Lower leg skin (tissue), 3 donors: ENCODE measurements at regions not wholly inside any gene's neighbourhood (a gene's known extent, or its start where the extent isn't known, plus 50 kb on each side); places are given as distances from the start of the nearest gene placed in this dataset.

Experiments
- CTCF ChIP-seq, 3 donors: fragments of 450-650 bp; IDR thresholded peaks; one replicate each; pipeline ENCODE4 v1.5.1; 2016; ENCODE audit warnings: antibody characterized with exemption in 3 of 3, mild to moderate bottlenecking in 3 of 3, moderate library complexity in 2 of 3
- POLR2A ChIP-seq, 2 donors: fragments of 450-650 bp; IDR thresholded peaks; one replicate each; pipeline ENCODE4 v1.6.1; 2016 to 2017; ENCODE audit warnings: antibody characterized with exemption in 2 of 2, mild to moderate bottlenecking in 1 of 2, moderate library complexity in 1 of 2

GRCh38 chr11:13220148-13220547 lies 57.4 kb upstream of the BMAL1 start:
- TF ChIP-seq CTCF (IDR thresholded peaks at IDR 0.05) (no peak), POLR2A (IDR thresholded peaks at IDR 0.05) (no peak)
